GM13977 (cell line): ENCODE measurements at regions not wholly inside any gene's neighbourhood (a gene's known extent, or its start where the extent isn't known, plus 50 kb on each side); places are given as distances from the start of the nearest gene placed in this dataset.

Experiments
- DNase-seq: peaks from one replicate; pipeline ENCODE4 v3.0.0; 2012; ENCODE audit warnings: low spot score
- in situ Hi-C: fragments of 300-500 bp; cut with MboI; formaldehyde crosslinking; loops from one replicate; pipeline ENCODE4 v1.12.0; 2022; ENCODE audit warnings: low sequenced_read_pairs, low pct_unique_long_range_greater_than_20kb, mixed read lengths, inconsistent platforms; ENCODE audit not compliant: unreplicated experiment
- TF ChIP-seq, protein P1 (sequence below): IDR thresholded peaks from 2 replicates; pipeline ENCODE4 v1.5.1; 2012; ENCODE audit warnings: mild to moderate bottlenecking, control low read depth; ENCODE audit not compliant: insufficient read depth; ENCODE audit errors: extremely low read depth, missing control alignments

- in situ Hi-C loops = no loop called here
- no peak for DNase-seq
Observed at GRCh38 chr3:72329354-72329753, 518.9 kb downstream of the SHQ1 start.

GRCh38 chr3:72328755-72329277 lies 519.4 kb downstream of the SHQ1 start:
- TF ChIP-seq, protein P1, sequence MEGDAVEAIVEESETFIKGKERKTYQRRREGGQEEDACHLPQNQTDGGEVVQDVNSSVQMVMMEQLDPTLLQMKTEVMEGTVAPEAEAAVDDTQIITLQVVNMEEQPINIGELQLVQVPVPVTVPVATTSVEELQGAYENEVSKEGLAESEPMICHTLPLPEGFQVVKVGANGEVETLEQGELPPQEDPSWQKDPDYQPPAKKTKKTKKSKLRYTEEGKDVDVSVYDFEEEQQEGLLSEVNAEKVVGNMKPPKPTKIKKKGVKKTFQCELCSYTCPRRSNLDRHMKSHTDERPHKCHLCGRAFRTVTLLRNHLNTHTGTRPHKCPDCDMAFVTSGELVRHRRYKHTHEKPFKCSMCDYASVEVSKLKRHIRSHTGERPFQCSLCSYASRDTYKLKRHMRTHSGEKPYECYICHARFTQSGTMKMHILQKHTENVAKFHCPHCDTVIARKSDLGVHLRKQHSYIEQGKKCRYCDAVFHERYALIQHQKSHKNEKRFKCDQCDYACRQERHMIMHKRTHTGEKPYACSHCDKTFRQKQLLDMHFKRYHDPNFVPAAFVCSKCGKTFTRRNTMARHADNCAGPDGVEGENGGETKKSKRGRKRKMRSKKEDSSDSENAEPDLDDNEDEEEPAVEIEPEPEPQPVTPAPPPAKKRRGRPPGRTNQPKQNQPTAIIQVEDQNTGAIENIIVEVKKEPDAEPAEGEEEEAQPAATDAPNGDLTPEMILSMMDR = no peak
- no peak for DNase-seq
- in situ Hi-C loops = no loop called here

More at GRCh38 chr3:72329354-72329753, 518.9 kb downstream of the SHQ1 start:
- TF ChIP-seq, protein P1 = no peak

- in situ Hi-C loops = no loop called here
- DNase-seq = no peak
- TF ChIP-seq, protein P1 = no peak
Observed at GRCh38 chr3:72327008-72327407, 521.2 kb downstream of the SHQ1 start.

- in situ Hi-C loops = no loop called here
- no peak for DNase-seq
- TF ChIP-seq, protein P1 = no peak
Observed at GRCh38 chr3:72324253-72324811, 523.9 kb downstream of the SHQ1 start.

DNA sequence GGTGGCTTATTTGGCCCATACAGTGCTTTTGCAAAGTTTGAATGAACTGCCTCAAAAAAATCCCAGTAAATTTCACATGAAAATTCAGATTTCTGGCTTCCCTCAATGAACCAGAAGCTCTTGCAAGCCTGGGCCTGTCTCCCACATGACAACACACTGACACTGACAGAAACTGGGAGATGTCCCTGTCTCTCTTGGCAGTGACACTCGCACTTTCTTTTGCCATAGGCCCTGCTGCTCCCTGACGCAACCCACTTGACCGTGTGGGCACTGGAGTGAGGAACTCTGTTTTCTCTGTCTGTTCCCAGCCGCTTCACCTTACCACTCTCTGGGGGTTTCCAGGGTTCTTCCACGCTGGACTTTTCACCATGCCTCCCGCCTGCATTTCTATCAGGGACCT lies 524.5 kb downstream of the SHQ1 start:
- DNase-seq = no peak
- TF ChIP-seq, protein P1 = no peak
- in situ Hi-C loops = no loop called here

- DNase-seq = no peak
- in situ Hi-C loops = no loop called here
- TF ChIP-seq, protein P1 = no peak
Observed at GRCh38 chr3:72322264-72322976, 525.8 kb downstream of the SHQ1 start.
